ENCODE measurements at regions not wholly inside any gene's neighbourhood (a gene's known extent, or its start where the extent isn't known, plus 50 kb on each side); places are given as distances from the start of the nearest gene placed in this dataset.

- no peak for ATAC-seq (replicated peaks)
These were observed 72.0 kb upstream of the BACE2 start for GRCh38 chr21:41095983-41096382.

GRCh38 chr21:41098076-41098475 lies 69.9 kb upstream of the BACE2 start:
- Mint-ChIP-seq H3K36me3 (ENCODE audit: low read depth) (no peaks in the 10 kb centered on the region), H3K4me3 (no peak overlapping the region), H3K9me3 (peaks cover 8% of the 10 kb centered on the region)

More at GRCh38 chr21:41095983-41096382, 72.0 kb upstream of the BACE2 start:
- Mint-ChIP-seq H3K4me3 (no peak overlapping the region), H3K36me3 (ENCODE audit: low read depth) (no peaks in the 10 kb centered on the region), H3K27me3 (peaks cover 14% of the 10 kb centered on the region), H3K27ac (no peak overlapping the region), H3K9me3 (peaks cover 8% of the 10 kb centered on the region), H3K4me1 (no peaks in the 10 kb centered on the region)

GRCh38 chr21:41098481-41099042 lies 69.4 kb upstream of the BACE2 start:
- Mint-ChIP-seq H3K4me1 (no peaks in the 10 kb centered on the region), H3K4me3 (no peak overlapping the region), H3K27ac (no peak overlapping the region), H3K9me3 (peaks cover 8% of the 10 kb centered on the region), H3K27me3 (peaks cover 18% of the 10 kb centered on the region), H3K36me3 (ENCODE audit: low read depth) (no peaks in the 10 kb centered on the region)
- ATAC-seq (replicated peaks) = no peak

More at GRCh38 chr21:41098076-41098475, 69.9 kb upstream of the BACE2 start:
- H3K27ac Mint-ChIP-seq = no peak overlapping the region
- H3K4me1 Mint-ChIP-seq = no peaks in the 10 kb centered on the region
- no peak for ATAC-seq (replicated peaks)
- H3K27me3 Mint-ChIP-seq = peaks cover 18% of the 10 kb centered on the region

GRCh38 chr21:41100826-41101550 lies 67.0 kb upstream of the BACE2 start:
- no peak overlapping the region for H3K4me3 Mint-ChIP-seq
- H3K27me3 Mint-ChIP-seq = peaks cover 33% of the 10 kb centered on the region
- H3K9me3 Mint-ChIP-seq = peaks cover 8% of the 10 kb centered on the region
- H3K4me1 Mint-ChIP-seq = no peaks in the 10 kb centered on the region
- H3K36me3 Mint-ChIP-seq (ENCODE audit: low read depth) = no peaks in the 10 kb centered on the region
- H3K27ac Mint-ChIP-seq = no peak overlapping the region
- no peak for ATAC-seq (replicated peaks)

- no peak for ATAC-seq (replicated peaks)
- Mint-ChIP-seq H3K36me3 (ENCODE audit: low read depth) (no peaks in the 10 kb centered on the region), H3K9me3 (peaks cover 8% of the 10 kb centered on the region), H3K4me1 (no peaks in the 10 kb centered on the region), H3K27me3 (peaks cover 35% of the 10 kb centered on the region), H3K4me3 (no peak overlapping the region), H3K27ac (no peak overlapping the region)
These were observed 65.7 kb upstream of the BACE2 start for GRCh38 chr21:41102281-41102680.

- H3K4me1 Mint-ChIP-seq = peaks cover 3% of the 10 kb centered on the region
- H3K27me3 Mint-ChIP-seq = peaks cover 30% of the 10 kb centered on the region
- ATAC-seq (replicated peaks) = no peak
- peaks cover 3% of the 10 kb centered on the region for H3K9me3 Mint-ChIP-seq
- no peaks in the 10 kb centered on the region for H3K36me3 Mint-ChIP-seq (ENCODE audit: low read depth)
- H3K4me3 Mint-ChIP-seq = no peak overlapping the region
- no peak overlapping the region for H3K27ac Mint-ChIP-seq
These were observed 60.4 kb upstream of the BACE2 start for GRCh38 chr21:41107602-41108001.

- Mint-ChIP-seq H3K27ac (no peak overlapping the region), H3K4me1 (peaks cover 12% of the 10 kb centered on the region), H3K4me3 (no peak overlapping the region), H3K36me3 (ENCODE audit: low read depth) (no peaks in the 10 kb centered on the region), H3K9me3 (peaks cover 3% of the 10 kb centered on the region), H3K27me3 (peaks cover 29% of the 10 kb centered on the region)
- ATAC-seq (replicated peaks) = no peak
These were observed 59.0 kb upstream of the BACE2 start for GRCh38 chr21:41108668-41109585.

- H3K4me3 Mint-ChIP-seq = no peak overlapping the region
- H3K27me3 Mint-ChIP-seq = peaks cover 18% of the 10 kb centered on the region
- no peak for ATAC-seq (replicated peaks)
- no peaks in the 10 kb centered on the region for H3K36me3 Mint-ChIP-seq (ENCODE audit: low read depth)
- H3K4me1 Mint-ChIP-seq = peaks cover 12% of the 10 kb centered on the region
- peaks cover 3% of the 10 kb centered on the region for H3K9me3 Mint-ChIP-seq
- H3K27ac Mint-ChIP-seq = no peak overlapping the region
These were observed 57.8 kb upstream of the BACE2 start for GRCh38 chr21:41110161-41110560.

- Mint-ChIP-seq H3K9me3 (peaks cover 3% of the 10 kb centered on the region), H3K27ac (no peak overlapping the region), H3K36me3 (ENCODE audit: low read depth) (no peaks in the 10 kb centered on the region), H3K27me3 (peaks cover 13% of the 10 kb centered on the region), H3K4me3 (no peak overlapping the region), H3K4me1 (peaks cover 12% of the 10 kb centered on the region)
- no peak for ATAC-seq (replicated peaks)
These were observed 57.3 kb upstream of the BACE2 start for GRCh38 chr21:41110664-41111063.

- Mint-ChIP-seq H3K27me3 (peaks cover 7% of the 10 kb centered on the region), H3K36me3 (ENCODE audit: low read depth) (no peaks in the 10 kb centered on the region), H3K4me3 (peak overlapping the region; percentile 59), H3K27ac (no peak overlapping the region), H3K4me1 (peaks cover 12% of the 10 kb centered on the region), H3K9me3 (peaks cover 3% of the 10 kb centered on the region)
- no peak for ATAC-seq (replicated peaks)
These were observed 56.3 kb upstream of the BACE2 start for GRCh38 chr21:41111681-41112080.

GRCh38 chr21:41112740-41113692 lies 54.9 kb upstream of the BACE2 start:
- peaks cover 7% of the 10 kb centered on the region for H3K27me3 Mint-ChIP-seq
- H3K9me3 Mint-ChIP-seq = peaks cover 3% of the 10 kb centered on the region
- peak overlapping the region; percentile 59 for H3K4me3 Mint-ChIP-seq
- H3K36me3 Mint-ChIP-seq (ENCODE audit: low read depth) = no peaks in the 10 kb centered on the region
- peak overlapping the region; percentile 29 for H3K27ac Mint-ChIP-seq
- peak; percentile 23 for ATAC-seq (replicated peaks)
- H3K4me1 Mint-ChIP-seq = peaks cover 12% of the 10 kb centered on the region

- no peak overlapping the region for H3K27ac Mint-ChIP-seq
These were observed 52.1 kb upstream of the BACE2 start for GRCh38 chr21:41115851-41116250.

More at GRCh38 chr21:41115851-41116250, 52.1 kb upstream of the BACE2 start:
- H3K36me3 Mint-ChIP-seq (ENCODE audit: low read depth) = no peaks in the 10 kb centered on the region
- no peak overlapping the region for H3K4me3 Mint-ChIP-seq
- H3K27me3 Mint-ChIP-seq = peaks cover 7% of the 10 kb centered on the region
- H3K9me3 Mint-ChIP-seq = peaks cover 3% of the 10 kb centered on the region
- ATAC-seq (replicated peaks) = no peak
- peaks cover 12% of the 10 kb centered on the region for H3K4me1 Mint-ChIP-seq
